IMR-90 (cell line): ENCODE measurements at regions not wholly inside any gene's neighbourhood (a gene's known extent, or its start where the extent isn't known, plus 50 kb on each side); places are given as distances from the start of the nearest gene placed in this dataset.

Experiments used
- ATAC-seq: fragments of 200-7000 bp; cut with Tn5 transposase; 2 replicates; pipeline ENCODE4 v1.9.1; 2020; ENCODE audit warnings: low read depth, mild to moderate bottlenecking, moderate library complexity
- BruUV-seq: library from RNA; stranded (reverse); fragments of 400-500 nt; replicated peaks from 2 replicates; lab custom pipeline; 2021; lab: Mats Ljungman, UMichigan
- CTCF ChIA-PET: fragments of 300-600 bp; formaldehyde crosslinking; extraction: SDS; loops from one replicate; lab custom pipeline; 2021; ENCODE audit warnings: antibody characterized with exemption; lab: Yijun Ruan, JAX
- POLR2A ChIA-PET: fragments of 300-600 bp; sonication (Branson Sonifier 250); formaldehyde crosslinking; loops from one replicate; lab custom pipeline; 2022; ENCODE audit warnings: antibody characterized with exemption; ENCODE audit not compliant: unreplicated experiment; lab: Charles Lee
- DNase-seq: peaks from one replicate; pipeline ENCODE4 v3.0.0; 2013
- H2AFZ ChIP-seq: replicated peaks from 2 replicates; pipeline ENCODE3; 2013; ENCODE audit warnings: low read length, mild to moderate bottlenecking; ENCODE audit not compliant: poor library complexity
- H2AK5ac ChIP-seq: 2 replicates; pipeline ENCODE4 v1.6.1; 2013; ENCODE audit warnings: low read depth, low read length, inconsistent platforms
- H2AK9ac ChIP-seq: replicated peaks from 2 replicates; pipeline ENCODE3; 2013; ENCODE audit warnings: mild to moderate bottlenecking, low read depth, low read length, moderate library complexity; ENCODE audit not compliant: poor library complexity
- H2BK120ac ChIP-seq: 2 replicates; pipeline ENCODE4 v1.6.1; 2013; ENCODE audit warnings: low read depth, low read length, inconsistent platforms
- H2BK15ac ChIP-seq: 3 replicates; pipeline ENCODE4 v1.6.1; 2013; ENCODE audit warnings: low read depth, low read length, inconsistent platforms
- H2BK20ac ChIP-seq: 2 replicates; pipeline ENCODE4 v1.6.1; 2013; ENCODE audit warnings: low read depth, mild to moderate bottlenecking, inconsistent platforms, low read length, moderate library complexity
- H2BK5ac ChIP-seq: 2 replicates; pipeline ENCODE4 v1.6.1; 2013; ENCODE audit warnings: mild to moderate bottlenecking, low read depth, low read length, inconsistent platforms; ENCODE audit not compliant: poor library complexity, severe bottlenecking
- H3K14ac ChIP-seq: replicated peaks from 2 replicates; pipeline ENCODE4 v1.6.1; 2013; ENCODE audit warnings: low read depth, low read length, inconsistent platforms
- H3K18ac ChIP-seq: 2 replicates; pipeline ENCODE4 v1.6.1; 2013; ENCODE audit warnings: low read depth, low read length, control low read depth
- H3K23ac ChIP-seq: 2 replicates; pipeline ENCODE4 v1.6.1; 2013; ENCODE audit warnings: low read depth, low read length, inconsistent platforms
- H3K27ac ChIP-seq: 2 replicates; pipeline ENCODE4 v1.5.1; 2013; ENCODE audit warnings: mild to moderate bottlenecking, control low read depth, low read length; ENCODE audit not compliant: insufficient read depth
- H3K27me3 ChIP-seq: 2 replicates; pipeline ENCODE4 v1.6.1; 2013; ENCODE audit warnings: low read length; ENCODE audit not compliant: control insufficient read depth, insufficient read depth
- H3K36me3 ChIP-seq: 2 replicates; pipeline ENCODE4 v1.6.1; 2013; ENCODE audit warnings: low read length, mixed read lengths; ENCODE audit not compliant: control insufficient read depth, insufficient read depth
- H3K4ac ChIP-seq: 2 replicates; pipeline ENCODE4 v1.6.1; 2013; ENCODE audit warnings: low read depth, low read length, inconsistent platforms
- H3K4me1 ChIP-seq: 2 replicates; pipeline ENCODE4 v1.6.1; 2013; ENCODE audit warnings: low read length, mixed read lengths; ENCODE audit not compliant: control insufficient read depth, insufficient read depth
- H3K4me2 ChIP-seq: 2 replicates; pipeline ENCODE4 v1.6.1; 2013; ENCODE audit warnings: low read depth, mild to moderate bottlenecking, control low read depth, low read length, moderate library complexity
- H3K4me3 ChIP-seq: 2 replicates; pipeline ENCODE4 v1.5.1; 2013; ENCODE audit warnings: low read depth, mild to moderate bottlenecking, control low read depth, low read length, moderate library complexity; ENCODE audit not compliant: insufficient read depth
- H3K56ac ChIP-seq: 2 replicates; pipeline ENCODE4 v1.6.1; 2013; ENCODE audit warnings: low read length, inconsistent platforms; ENCODE audit not compliant: insufficient read depth; ENCODE audit errors: extremely low read depth
- H3K79me1 ChIP-seq, 2 experiments: 2 replicates each; pipeline ENCODE4 v1.6.1; 2013; ENCODE audit warnings: low read length in 2 of 2, inconsistent platforms in 1 of 2, low read depth in 1 of 2
- H3K9ac ChIP-seq: 2 replicates; pipeline ENCODE4 v1.6.1; 2013; ENCODE audit warnings: low read depth, low read length, control low read depth
- H3K9me1 ChIP-seq: 2 replicates; pipeline ENCODE4 v1.6.1; 2013; ENCODE audit warnings: low read length, inconsistent platforms; ENCODE audit not compliant: insufficient read depth
- H3K9me3 ChIP-seq: 2 replicates; pipeline ENCODE4 v1.6.1; 2013; ENCODE audit warnings: low read length; ENCODE audit not compliant: control insufficient read depth, insufficient read depth
- H4K20me1 ChIP-seq: 2 replicates; pipeline ENCODE4 v1.6.1; 2013; ENCODE audit warnings: low read length, inconsistent platforms; ENCODE audit not compliant: insufficient read depth
- H4K5ac ChIP-seq: 2 replicates; pipeline ENCODE4 v1.6.1; 2013; ENCODE audit warnings: mild to moderate bottlenecking, low read depth, low read length, control low read depth
- H4K8ac ChIP-seq, 2 experiments: 2 replicates each; pipeline ENCODE4 v1.6.1; 2013; ENCODE audit warnings: low read depth in 2 of 2, low read length in 2 of 2, control low read depth in 1 of 2, inconsistent platforms in 1 of 2
- H4K91ac ChIP-seq: 2 replicates; pipeline ENCODE4 v1.6.1; 2013; ENCODE audit warnings: low read depth, low read length, inconsistent platforms; ENCODE audit not compliant: insufficient read depth
- BHLHE40 ChIP-seq: fragments of 150-350 bp; IDR thresholded peaks from 2 replicates; pipeline ENCODE4 v1.6.1; 2016; ENCODE audit warnings: mild to moderate bottlenecking, low read depth, low read length
- CEBPB ChIP-seq: IDR thresholded peaks from 2 replicates; pipeline ENCODE4 v1.6.1; 2012; ENCODE audit warnings: low read depth, low read length, improper control_type of control experiment
- CHD1 ChIP-seq: IDR thresholded peaks from 2 replicates; pipeline ENCODE4 v1.6.1; 2012; ENCODE audit warnings: low read depth, low read length, improper control_type of control experiment
- CTCF ChIP-seq: conservative IDR thresholded peaks from 2 replicates; pipeline ENCODE4 v1.5.1; 2012; ENCODE audit warnings: mild to moderate bottlenecking, low read depth, low read length, improper control_type of control experiment
- FOS ChIP-seq: fragments of 150-350 bp; IDR thresholded peaks from 2 replicates; pipeline ENCODE4 v1.6.1; 2016; ENCODE audit warnings: low read depth, low read length
- MAFK ChIP-seq: IDR thresholded peaks from 2 replicates; pipeline ENCODE4 v1.6.1; 2012; ENCODE audit warnings: low read depth, low read length, improper control_type of control experiment
- MAZ ChIP-seq: IDR thresholded peaks from 2 replicates; pipeline ENCODE4 v1.6.1; 2012; ENCODE audit warnings: low read depth, mild to moderate bottlenecking, low read length, improper control_type of control experiment, moderate library complexity, borderline replicate concordance
- MXI1 ChIP-seq: IDR thresholded peaks from 2 replicates; pipeline ENCODE4 v1.6.1; 2012; ENCODE audit warnings: low read depth, mild to moderate bottlenecking, low read length, moderate library complexity, borderline replicate concordance
- NFE2L2 ChIP-seq: fragments of 150-350 bp; IDR thresholded peaks from 2 replicates; pipeline ENCODE4 v1.6.1; 2016; ENCODE audit warnings: low read depth, mild to moderate bottlenecking, low read length
- POLR2A ChIP-seq: IDR thresholded peaks from 2 replicates; pipeline ENCODE4 v1.6.1; 2012; ENCODE audit warnings: mild to moderate bottlenecking, low read depth, low read length
- RAD21 ChIP-seq: IDR thresholded peaks from 2 replicates; pipeline ENCODE4 v1.6.1; 2012; ENCODE audit warnings: low read length, improper control_type of control experiment
- RCOR1 ChIP-seq: IDR thresholded peaks from 2 replicates; pipeline ENCODE4 v1.6.1; 2012; ENCODE audit warnings: mild to moderate bottlenecking, low read length, improper control_type of control experiment; ENCODE audit not compliant: insufficient replicate concordance
- RFX5 ChIP-seq: IDR thresholded peaks from 2 replicates; pipeline ENCODE4 v1.8.0; 2012; ENCODE audit warnings: low read depth, mild to moderate bottlenecking, low read length, moderate library complexity
- SMC3 ChIP-seq: fragments of 150-350 bp; IDR thresholded peaks from 2 replicates; pipeline ENCODE4 v1.6.1; 2016; ENCODE audit warnings: low read depth, mild to moderate bottlenecking, antibody characterized with exemption, low read length, moderate library complexity
- USF2 ChIP-seq: fragments of 150-350 bp; IDR thresholded peaks from 2 replicates; pipeline ENCODE4 v1.6.1; 2017; ENCODE audit warnings: mild to moderate bottlenecking, antibody characterized with exemption, low read length, low read depth
- WGBS, 2 experiments: methylation state at CpG; one replicate each; pipeline versions ENCODE4 v1.1.5 to v1.1.7; 2013; ENCODE audit warnings: missing lambda C conversion rate in 2 of 2; ENCODE audit not compliant: insufficient read length in 1 of 2; ENCODE audit errors: extremely low coverage in 2 of 2; 5-methylcytosine and 5-hydroxymethylcytosine counted together
- dilution Hi-C: fragments of 300-500 bp; cut with HindIII; formaldehyde crosslinking; loops from one replicate; pipeline ENCODE4 v1.14.3; 2018; ENCODE audit warnings: low sequenced_read_pairs; ENCODE audit not compliant: unreplicated experiment
- in situ Hi-C: fragments of 300-500 bp; cut with MboI; formaldehyde crosslinking; loops from 3 replicates; pipeline ENCODE4 v1.14.3; 2019; ENCODE audit warnings: low sequenced_read_pairs, inconsistent platforms, mixed read lengths
- intact Hi-C: fragments of 100-400 bp; cut with micrococcal nuclease; formaldehyde crosslinking; loops from 2 replicates; pipeline ENCODE4 v1.10.0; 2022
- TF ChIP-seq, protein P1 (sequence below): fragments of 150-350 bp; IDR thresholded peaks from 2 replicates; pipeline ENCODE4 v1.6.1; 2016; ENCODE audit warnings: low read depth, mild to moderate bottlenecking, low read length, moderate library complexity, borderline replicate concordance

DNA sequence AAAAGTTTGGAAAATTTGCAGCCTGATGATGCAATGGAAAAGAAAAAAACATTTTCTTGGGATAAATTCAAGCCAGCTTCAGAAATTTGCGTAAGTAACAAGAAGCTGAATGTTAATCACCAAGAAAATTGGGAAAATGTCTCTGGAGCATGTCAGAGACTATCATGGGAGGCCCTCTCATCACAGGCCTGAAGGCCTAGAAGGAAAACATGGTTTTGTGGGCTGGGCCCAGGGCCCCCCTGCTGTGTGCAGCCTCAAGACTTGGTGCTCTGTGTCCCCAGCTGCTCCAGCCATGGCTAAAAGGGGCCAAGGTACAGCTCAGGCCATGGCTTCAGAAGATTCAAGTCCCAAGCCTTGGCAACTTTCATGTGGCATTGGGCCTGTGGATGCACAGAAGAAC lies 1049.8 kb upstream of the GRIA3 start:
- H2BK120ac ChIP-seq, result no peak overlapping the region
- H3K56ac ChIP-seq, result no peak overlapping the region
- no peak overlapping the region for H2BK20ac ChIP-seq
- no peak overlapping the region for H4K8ac ChIP-seq
- ATAC-seq (no peak), DNase-seq (no peak)
- dilution Hi-C loops, result no loop called here
- WGBS, 2 experiments, result 17% methylated on average over 1 of the region's 1 CpG; no CpG with 5 or more reads in 1 of the 2 experiments
- H4K5ac ChIP-seq, result no peak overlapping the region
- H4K91ac ChIP-seq, result no peak overlapping the region
- TF ChIP-seq CTCF (no peak), CEBPB (no peak), FOS (no peak), SMC3 (no peak), CHD1 (no peak), MAFK (no peak), NFE2L2 (no peak), RAD21 (no peak), BHLHE40 (no peak), RCOR1 (no peak), MXI1 (no peak), USF2 (no peak), MAZ (no peak), RFX5 (no peak), POLR2A (no peak)
- TF ChIP-seq, protein P1, sequence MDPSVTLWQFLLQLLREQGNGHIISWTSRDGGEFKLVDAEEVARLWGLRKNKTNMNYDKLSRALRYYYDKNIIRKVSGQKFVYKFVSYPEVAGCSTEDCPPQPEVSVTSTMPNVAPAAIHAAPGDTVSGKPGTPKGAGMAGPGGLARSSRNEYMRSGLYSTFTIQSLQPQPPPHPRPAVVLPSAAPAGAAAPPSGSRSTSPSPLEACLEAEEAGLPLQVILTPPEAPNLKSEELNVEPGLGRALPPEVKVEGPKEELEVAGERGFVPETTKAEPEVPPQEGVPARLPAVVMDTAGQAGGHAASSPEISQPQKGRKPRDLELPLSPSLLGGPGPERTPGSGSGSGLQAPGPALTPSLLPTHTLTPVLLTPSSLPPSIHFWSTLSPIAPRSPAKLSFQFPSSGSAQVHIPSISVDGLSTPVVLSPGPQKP, result no peak
- no peaks in the 10 kb centered on the region for H3K36me3 ChIP-seq
- H3K9me1 ChIP-seq, result no peaks in the 10 kb centered on the region
- H4K20me1 ChIP-seq, result no peaks in the 10 kb centered on the region
- H3K9ac ChIP-seq, result no peak overlapping the region
- no peak overlapping the region for H3K4me2 ChIP-seq
- no peak overlapping the region for H3K18ac ChIP-seq
- no peak overlapping the region for H3K4ac ChIP-seq
- H3K14ac ChIP-seq, result no peak overlapping the region
- H3K23ac ChIP-seq, result no peak overlapping the region
- no peak overlapping the region for H2AFZ ChIP-seq
- BruUV-seq, result no TSS peak
- H2BK15ac ChIP-seq, result no peak overlapping the region
- ChIA-PET POLR2A (no interaction called here), CTCF (no interaction called here)
- H3K9me3 ChIP-seq, result no peaks in the 10 kb centered on the region
- no peak overlapping the region for H2AK5ac ChIP-seq
- no peak overlapping the region for H2BK5ac ChIP-seq
- no peak overlapping the region for H3K27ac ChIP-seq
- no peaks in the 10 kb centered on the region for H3K27me3 ChIP-seq
- no peaks in the 10 kb centered on the region for H3K79me1 ChIP-seq
- in situ Hi-C loops, result no loop called here
- H2AK9ac ChIP-seq, result no peak overlapping the region
- H3K4me3 ChIP-seq, result no peak overlapping the region
- no peaks in the 10 kb centered on the region for H3K4me1 ChIP-seq
- intact Hi-C loops, result no loop called here
